H1 (cell line): ENCODE measurements at regions not wholly inside any gene's neighbourhood (a gene's known extent, or its start where the extent isn't known, plus 50 kb on each side); places are given as distances from the start of the nearest gene placed in this dataset.

Experiments used
- CTCF ChIA-PET: fragments of 300-600 bp; sonication (Branson Sonifier 250); formaldehyde crosslinking; loops from one replicate; lab custom pipeline; 2021; ENCODE audit not compliant: partially characterized antibody; lab: Charles Lee
- POLR2A ChIA-PET: fragments of 300-600 bp; sonication (Branson Sonifier 250); formaldehyde crosslinking; loops from one replicate; lab custom pipeline; 2021; ENCODE audit warnings: inconsistent platforms; ENCODE audit not compliant: partially characterized antibody; lab: Charles Lee
- DNase-seq, 2 experiments: peaks; one replicate each; pipeline versions ENCODE4 v3.0.0 to v3.0.0-alpha.2; 2010 to 2022; ENCODE audit warnings: low spot score in 2 of 2, low read depth in 1 of 2, mixed read lengths in 1 of 2
- FAIRE-seq: peaks from 2 replicates; lab custom pipeline; 2011; peaks lifted over from hg19 to GRCh38; lab: Jason Lieb, UNC
- H2AFZ ChIP-seq: 2 replicates; pipeline ENCODE4 v1.8.1; 2012; ENCODE audit warnings: low read length, inconsistent platforms
- H2AK5ac ChIP-seq: 2 replicates; pipeline ENCODE4 v1.6.1; 2013; ENCODE audit warnings: low read depth, low read length
- H2BK120ac ChIP-seq: replicated peaks from 2 replicates; pipeline ENCODE3; 2013; ENCODE audit warnings: low read depth, low read length, inconsistent platforms
- H2BK12ac ChIP-seq: 2 replicates; pipeline ENCODE4 v1.6.1; 2013; ENCODE audit warnings: low read depth, low read length
- H2BK15ac ChIP-seq: 2 replicates; pipeline ENCODE4 v1.6.1; 2013; ENCODE audit warnings: low read length
- H2BK20ac ChIP-seq: 2 replicates; pipeline ENCODE4 v1.6.1; 2013; ENCODE audit warnings: low read length
- H2BK5ac ChIP-seq: 2 replicates; pipeline ENCODE4 v1.6.1; 2013; ENCODE audit warnings: low read depth, low read length
- H3K14ac ChIP-seq: 2 replicates; pipeline ENCODE4 v1.6.1; 2013; ENCODE audit warnings: inconsistent platforms; ENCODE audit not compliant: insufficient read length
- H3K18ac ChIP-seq: 2 replicates; pipeline ENCODE4 v1.6.1; 2013; ENCODE audit warnings: low read length; ENCODE audit errors: extremely low read depth
- H3K23ac ChIP-seq: 2 replicates; pipeline ENCODE4 v1.6.1; 2013; ENCODE audit warnings: inconsistent platforms; ENCODE audit not compliant: insufficient read length
- H3K23me2 ChIP-seq: 2 replicates; pipeline ENCODE4 v1.6.1; 2013; ENCODE audit warnings: low read depth, low read length
- H3K27ac ChIP-seq: 2 replicates; pipeline ENCODE4 v1.6.1; 2011; ENCODE audit warnings: low read depth, low read length, inconsistent platforms
- H3K27me3 ChIP-seq, 4 experiments: replicated peaks in 1 of 4; 1 replicate in 1 of 4; 2 replicates in 3 of 4; pipeline versions ENCODE4 v1.6.1 to v1.8.1; 2011 to 2013; ENCODE audit warnings: low read length in 3 of 4, mild to moderate bottlenecking in 3 of 4, inconsistent platforms in 2 of 4, mixed read lengths in 2 of 4, moderate library complexity in 1 of 4; ENCODE audit not compliant: control insufficient read depth in 3 of 4, insufficient read depth in 3 of 4; ENCODE audit errors: extremely low read depth in 1 of 4
- H3K36me3 ChIP-seq, 4 experiments: 2 replicates each; pipeline versions ENCODE4 v1.6.1 to v1.8.1; 2011 to 2013; ENCODE audit warnings: mild to moderate bottlenecking in 4 of 4, low read length in 3 of 4, moderate library complexity in 2 of 4, control low read depth in 1 of 4, inconsistent platforms in 1 of 4; ENCODE audit not compliant: insufficient read depth in 4 of 4, control insufficient read depth in 2 of 4
- H3K4ac ChIP-seq: replicated peaks from 2 replicates; pipeline ENCODE3; 2013; ENCODE audit warnings: low read length, low read depth, mixed read lengths, inconsistent platforms; ENCODE audit not compliant: insufficient read length
- H3K4me1 ChIP-seq, 4 experiments: replicated peaks in 1 of 4; 1 replicate in 1 of 4; 2 replicates in 3 of 4; pipeline versions ENCODE4 v1.6.1 to v1.8.1; 2011 to 2013; ENCODE audit warnings: low read length in 3 of 4, inconsistent platforms in 2 of 4, mixed read lengths in 1 of 4; ENCODE audit not compliant: insufficient read depth in 4 of 4, control insufficient read depth in 3 of 4
- H3K4me2 ChIP-seq, 2 experiments: 2 replicates each; pipeline versions ENCODE4 v1.6.1 to v1.8.1; 2011 to 2013; ENCODE audit warnings: low read depth in 2 of 2, low read length in 2 of 2, control low read depth in 1 of 2, inconsistent platforms in 1 of 2, mild to moderate bottlenecking in 1 of 2; ENCODE audit not compliant: insufficient read depth in 1 of 2
- H3K4me3 ChIP-seq, 4 experiments: fragments of 200-600, 300-600 bp in 1 of 4; sonication (generic), shearing (Covaris generic), sonication (Bioruptor Twin) in 1 of 4; 2 replicates each; pipeline versions ENCODE4 v1.5.1 to v1.8.1; 2011 to 2016; ENCODE audit warnings: low read length in 4 of 4, low read depth in 3 of 4, control low read depth in 2 of 4, inconsistent platforms in 2 of 4, mild to moderate bottlenecking in 2 of 4, mixed read lengths in 1 of 4, moderate library complexity in 1 of 4; ENCODE audit not compliant: insufficient read depth in 2 of 4; ENCODE audit errors: extremely low read depth in 1 of 4
- H3K56ac ChIP-seq: replicated peaks from 2 replicates; pipeline ENCODE3; 2013; ENCODE audit warnings: low read depth, mild to moderate bottlenecking, mixed read lengths, low read length, inconsistent platforms; ENCODE audit not compliant: insufficient read length
- H3K79me1 ChIP-seq: 2 replicates; pipeline ENCODE4 v1.6.1; 2013; ENCODE audit warnings: low read depth, low read length, control low read depth
- H3K79me2 ChIP-seq, 2 experiments: 2 replicates each; pipeline versions ENCODE4 v1.6.1 to v1.8.1; 2012 to 2013; ENCODE audit warnings: low read length in 2 of 2, mild to moderate bottlenecking in 2 of 2, inconsistent platforms in 1 of 2; ENCODE audit not compliant: insufficient read depth in 2 of 2, control insufficient read depth in 1 of 2
- H3K9ac ChIP-seq, 4 experiments: replicated peaks in 1 of 4; 1 replicate in 1 of 4; 2 replicates in 3 of 4; pipeline versions ENCODE4 v1.6.1 to v1.8.1; 2011 to 2013; ENCODE audit warnings: low read depth in 3 of 4, low read length in 3 of 4, control low read depth in 2 of 4, mild to moderate bottlenecking in 2 of 4, moderate library complexity in 2 of 4, inconsistent platforms in 1 of 4; ENCODE audit errors: extremely low read depth in 1 of 4
- H3K9me3 ChIP-seq, 2 experiments: 2 replicates each; pipeline versions ENCODE4 v1.6.1 to v1.8.1; 2012 to 2013; ENCODE audit warnings: mild to moderate bottlenecking in 2 of 2, moderate library complexity in 2 of 2, control low read depth in 1 of 2, inconsistent platforms in 1 of 2, low read depth in 1 of 2, low read length in 1 of 2, mixed read lengths in 1 of 2; ENCODE audit not compliant: insufficient read depth in 2 of 2
- H4K20me1 ChIP-seq, 2 experiments: replicated peaks in 1 of 2; 2 replicates each; pipeline versions ENCODE3 to v1.8.1; 2011 to 2013; ENCODE audit warnings: inconsistent platforms in 2 of 2, low read length in 2 of 2, mild to moderate bottlenecking in 1 of 2; ENCODE audit not compliant: insufficient read depth in 2 of 2, control insufficient read depth in 1 of 2
- H4K5ac ChIP-seq: 2 replicates; pipeline ENCODE4 v1.6.1; 2013; ENCODE audit warnings: low read length, low read depth, mixed read lengths, inconsistent platforms; ENCODE audit not compliant: insufficient read length
- H4K8ac ChIP-seq: 2 replicates; pipeline ENCODE4 v1.8.0; 2013; ENCODE audit warnings: mild to moderate bottlenecking, moderate library complexity, low read length, inconsistent platforms; ENCODE audit not compliant: insufficient read depth; ENCODE audit errors: extremely low read depth
- H4K91ac ChIP-seq: replicated peaks from 2 replicates; pipeline ENCODE3; 2013; ENCODE audit warnings: low read length, mixed read lengths, inconsistent platforms; ENCODE audit not compliant: insufficient read length
- SRF ChIP-seq: IDR thresholded peaks from 2 replicates; pipeline ENCODE4 v1.6.1; 2011; ENCODE audit warnings: mild to moderate bottlenecking, low read depth, low read length, moderate library complexity
- WGBS, 2 experiments: shearing (Covaris generic) in 1 of 2; methylation state at CpG; one replicate each; pipeline versions ENCODE4 v1.1.6 to v1.1.7; 2013 to 2015; ENCODE audit warnings: low lambda C conversion rate in 2 of 2, mixed read lengths in 2 of 2, inconsistent platforms in 1 of 2, low coverage in 1 of 2, missing lambda C conversion rate in 1 of 2; ENCODE audit not compliant: insufficient replicate concordance in 2 of 2, insufficient coverage in 1 of 2, insufficient read length in 1 of 2; ENCODE audit errors: extremely low coverage in 1 of 2, missing lambda C conversion rate in 1 of 2; 5-methylcytosine and 5-hydroxymethylcytosine counted together

GRCh38 chr11:26062660-26063059, 269.3 kb upstream of the ANO3 start:
- Histone ChIP-seq H3K36me3 (no peaks in the 10 kb centered on the region), H4K8ac (no peak overlapping the region), H2BK15ac (no peak overlapping the region), H4K91ac (no peak overlapping the region), H3K56ac (no peak overlapping the region), H3K18ac (no peak overlapping the region), H3K4me1 (no peaks in the 10 kb centered on the region), H3K9ac (no peak overlapping the region), H2BK5ac (no peak overlapping the region), H4K5ac (no peak overlapping the region), H2AK5ac (no peak overlapping the region), H3K79me1 (no peaks in the 10 kb centered on the region), H3K4me3 (no peak overlapping the region), H3K79me2 (no peaks in the 10 kb centered on the region), H3K27me3 (no peaks in the 10 kb centered on the region), H2BK20ac (no peak overlapping the region), H4K20me1 (no peaks in the 10 kb centered on the region), H2BK12ac (no peak overlapping the region), H2BK120ac (no peak overlapping the region), H3K4ac (no peak overlapping the region), H2AFZ (no peak overlapping the region), H3K27ac (no peak overlapping the region), H3K23ac (no peak overlapping the region), H3K9me3 (no peaks in the 10 kb centered on the region), H3K4me2 (no peak overlapping the region), H3K23me2 (no peaks in the 10 kb centered on the region), H3K14ac (no peak overlapping the region)
- ChIA-PET CTCF (no interaction called here), POLR2A (no interaction called here)
- 83% methylated on average over 1 of the region's 1 CpG; no CpG with 5 or more reads in 1 of the 2 experiments for WGBS, 2 experiments
- DNase-seq = no peak
- TF ChIP-seq SRF = no peak
- no peak for FAIRE-seq
